ENCODE measurements at regions not wholly inside any gene's neighbourhood (a gene's known extent, or its start where the extent isn't known, plus 50 kb on each side); places are given as distances from the start of the nearest gene placed in this dataset.

GRCh38 chr9:1253064-1253979 lies 203.2 kb downstream of the DMRT2 start:
- no peaks in the 10 kb centered on the region for H3K27me3 ChIP-seq (ENCODE audit: insufficient read depth)
- no peaks in the 10 kb centered on the region for H3F3A ChIP-seq (replicated peaks; ENCODE audit: low read depth)
- Mint-ChIP-seq H3K9me3 (no peaks in the 10 kb centered on the region), H3K27me3 (ENCODE audit: insufficient read depth, low read depth, poor library complexity) (no peaks in the 10 kb centered on the region), H3K36me3 (ENCODE audit: low read depth) (no peaks in the 10 kb centered on the region), H3K4me1 (no peaks in the 10 kb centered on the region; the same call in 2 of the 3 replicates), H3K4me3 (no peak overlapping the region), H3K27ac (no peak overlapping the region)
- DNase-seq (ENCODE audit: low spot score) (no peak), ATAC-seq (no peak)
- TF ChIP-seq POLR2AphosphoS5 (IDR thresholded peaks at IDR 0.05; ENCODE audit: low read depth) (no peak), JUNB (IDR thresholded peaks at IDR 0.05; ENCODE audit: unreplicated experiment) (no peak), EZH2 (IDR thresholded peaks at IDR 0.05; ENCODE audit: low read depth, unreplicated experiment) (no peak), ZNF331 (CRISPR knock-in tag; IDR thresholded peaks at IDR 0.05; ENCODE audit: low read depth) (no peak), NANOG (IDR thresholded peaks at IDR 0.05; ENCODE audit: borderline replicate concordance) (no peak), EZH2phosphoT487 (IDR thresholded peaks at IDR 0.05; ENCODE audit: unreplicated experiment) (no peak), STAT1 (IDR thresholded peaks at IDR 0.05; ENCODE audit: unreplicated experiment) (no peak), CTCF (conservative IDR thresholded peaks at IDR 0.05; ENCODE audit: low read depth in 2 of 2) (no peak), ZNF114 (CRISPR knock-in tag; IDR thresholded peaks at IDR 0.05) (no peak), CREB1 (CRISPR knock-in tag; IDR thresholded peaks at IDR 0.05; ENCODE audit: low read depth) (no peak), ETS1 (IDR thresholded peaks at IDR 0.05) (no peak)
- TF ChIP-seq, protein P1, sequence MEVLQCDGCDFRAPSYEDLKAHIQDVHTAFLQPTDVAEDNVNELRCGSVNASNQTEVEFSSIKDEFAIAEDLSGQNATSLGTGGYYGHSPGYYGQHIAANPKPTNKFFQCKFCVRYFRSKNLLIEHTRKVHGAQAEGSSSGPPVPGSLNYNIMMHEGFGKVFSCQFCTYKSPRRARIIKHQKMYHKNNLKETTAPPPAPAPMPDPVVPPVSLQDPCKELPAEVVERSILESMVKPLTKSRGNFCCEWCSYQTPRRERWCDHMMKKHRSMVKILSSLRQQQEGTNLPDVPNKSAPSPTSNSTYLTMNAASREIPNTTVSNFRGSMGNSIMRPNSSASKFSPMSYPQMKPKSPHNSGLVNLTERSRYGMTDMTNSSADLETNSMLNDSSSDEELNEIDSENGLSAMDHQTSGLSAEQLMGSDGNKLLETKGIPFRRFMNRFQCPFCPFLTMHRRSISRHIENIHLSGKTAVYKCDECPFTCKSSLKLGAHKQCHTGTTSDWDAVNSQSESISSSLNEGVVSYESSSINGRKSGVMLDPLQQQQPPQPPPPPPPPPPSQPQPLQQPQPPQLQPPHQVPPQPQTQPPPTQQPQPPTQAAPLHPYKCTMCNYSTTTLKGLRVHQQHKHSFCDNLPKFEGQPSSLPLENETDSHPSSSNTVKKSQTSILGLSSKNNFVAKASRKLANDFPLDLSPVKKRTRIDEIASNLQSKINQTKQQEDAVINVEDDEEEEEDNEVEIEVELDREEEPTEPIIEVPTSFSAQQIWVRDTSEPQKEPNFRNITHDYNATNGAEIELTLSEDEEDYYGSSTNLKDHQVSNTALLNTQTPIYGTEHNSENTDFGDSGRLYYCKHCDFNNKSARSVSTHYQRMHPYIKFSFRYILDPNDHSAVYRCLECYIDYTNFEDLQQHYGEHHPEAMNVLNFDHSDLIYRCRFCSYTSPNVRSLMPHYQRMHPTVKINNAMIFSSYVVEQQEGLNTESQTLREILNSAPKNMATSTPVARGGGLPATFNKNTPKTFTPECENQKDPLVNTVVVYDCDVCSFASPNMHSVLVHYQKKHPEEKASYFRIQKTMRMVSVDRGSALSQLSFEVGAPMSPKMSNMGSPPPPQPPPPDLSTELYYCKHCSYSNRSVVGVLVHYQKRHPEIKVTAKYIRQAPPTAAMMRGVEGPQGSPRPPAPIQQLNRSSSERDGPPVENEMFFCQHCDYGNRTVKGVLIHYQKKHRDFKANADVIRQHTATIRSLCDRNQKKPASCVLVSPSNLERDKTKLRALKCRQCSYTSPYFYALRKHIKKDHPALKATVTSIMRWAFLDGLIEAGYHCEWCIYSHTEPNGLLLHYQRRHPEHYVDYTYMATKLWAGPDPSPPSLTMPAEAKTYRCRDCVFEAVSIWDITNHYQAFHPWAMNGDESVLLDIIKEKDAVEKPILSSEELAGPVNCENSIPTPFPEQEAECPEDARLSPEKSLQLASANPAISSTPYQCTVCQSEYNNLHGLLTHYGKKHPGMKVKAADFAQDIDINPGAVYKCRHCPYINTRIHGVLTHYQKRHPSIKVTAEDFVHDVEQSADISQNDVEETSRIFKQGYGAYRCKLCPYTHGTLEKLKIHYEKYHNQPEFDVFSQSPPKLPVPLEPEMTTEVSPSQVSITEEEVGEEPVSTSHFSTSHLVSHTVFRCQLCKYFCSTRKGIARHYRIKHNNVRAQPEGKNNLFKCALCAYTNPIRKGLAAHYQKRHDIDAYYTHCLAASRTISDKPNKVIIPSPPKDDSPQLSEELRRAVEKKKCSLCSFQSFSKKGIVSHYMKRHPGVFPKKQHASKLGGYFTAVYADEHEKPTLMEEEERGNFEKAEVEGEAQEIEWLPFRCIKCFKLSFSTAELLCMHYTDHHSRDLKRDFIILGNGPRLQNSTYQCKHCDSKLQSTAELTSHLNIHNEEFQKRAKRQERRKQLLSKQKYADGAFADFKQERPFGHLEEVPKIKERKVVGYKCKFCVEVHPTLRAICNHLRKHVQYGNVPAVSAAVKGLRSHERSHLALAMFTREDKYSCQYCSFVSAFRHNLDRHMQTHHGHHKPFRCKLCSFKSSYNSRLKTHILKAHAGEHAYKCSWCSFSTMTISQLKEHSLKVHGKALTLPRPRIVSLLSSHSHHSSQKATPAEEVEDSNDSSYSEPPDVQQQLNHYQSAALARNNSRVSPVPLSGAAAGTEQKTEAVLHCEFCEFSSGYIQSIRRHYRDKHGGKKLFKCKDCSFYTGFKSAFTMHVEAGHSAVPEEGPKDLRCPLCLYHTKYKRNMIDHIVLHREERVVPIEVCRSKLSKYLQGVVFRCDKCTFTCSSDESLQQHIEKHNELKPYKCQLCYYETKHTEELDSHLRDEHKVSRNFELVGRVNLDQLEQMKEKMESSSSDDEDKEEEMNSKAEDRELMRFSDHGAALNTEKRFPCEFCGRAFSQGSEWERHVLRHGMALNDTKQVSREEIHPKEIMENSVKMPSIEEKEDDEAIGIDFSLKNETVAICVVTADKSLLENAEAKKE (CRISPR knock-in tag; IDR thresholded peaks at IDR 0.05), result no peak
- TF ChIP-seq, protein P2, sequence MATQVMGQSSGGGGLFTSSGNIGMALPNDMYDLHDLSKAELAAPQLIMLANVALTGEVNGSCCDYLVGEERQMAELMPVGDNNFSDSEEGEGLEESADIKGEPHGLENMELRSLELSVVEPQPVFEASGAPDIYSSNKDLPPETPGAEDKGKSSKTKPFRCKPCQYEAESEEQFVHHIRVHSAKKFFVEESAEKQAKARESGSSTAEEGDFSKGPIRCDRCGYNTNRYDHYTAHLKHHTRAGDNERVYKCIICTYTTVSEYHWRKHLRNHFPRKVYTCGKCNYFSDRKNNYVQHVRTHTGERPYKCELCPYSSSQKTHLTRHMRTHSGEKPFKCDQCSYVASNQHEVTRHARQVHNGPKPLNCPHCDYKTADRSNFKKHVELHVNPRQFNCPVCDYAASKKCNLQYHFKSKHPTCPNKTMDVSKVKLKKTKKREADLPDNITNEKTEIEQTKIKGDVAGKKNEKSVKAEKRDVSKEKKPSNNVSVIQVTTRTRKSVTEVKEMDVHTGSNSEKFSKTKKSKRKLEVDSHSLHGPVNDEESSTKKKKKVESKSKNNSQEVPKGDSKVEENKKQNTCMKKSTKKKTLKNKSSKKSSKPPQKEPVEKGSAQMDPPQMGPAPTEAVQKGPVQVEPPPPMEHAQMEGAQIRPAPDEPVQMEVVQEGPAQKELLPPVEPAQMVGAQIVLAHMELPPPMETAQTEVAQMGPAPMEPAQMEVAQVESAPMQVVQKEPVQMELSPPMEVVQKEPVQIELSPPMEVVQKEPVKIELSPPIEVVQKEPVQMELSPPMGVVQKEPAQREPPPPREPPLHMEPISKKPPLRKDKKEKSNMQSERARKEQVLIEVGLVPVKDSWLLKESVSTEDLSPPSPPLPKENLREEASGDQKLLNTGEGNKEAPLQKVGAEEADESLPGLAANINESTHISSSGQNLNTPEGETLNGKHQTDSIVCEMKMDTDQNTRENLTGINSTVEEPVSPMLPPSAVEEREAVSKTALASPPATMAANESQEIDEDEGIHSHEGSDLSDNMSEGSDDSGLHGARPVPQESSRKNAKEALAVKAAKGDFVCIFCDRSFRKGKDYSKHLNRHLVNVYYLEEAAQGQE (IDR thresholded peaks at IDR 0.05; ENCODE audit: unreplicated experiment), result no peak
- H4K20me1 ChIP-seq (replicated peaks; ENCODE audit: insufficient read depth), result 0 out of 2 replicates have a peak, but pooled peaks cover 4% of the 10 kb centered on the region
- H3K4me1 ChIP-seq (ENCODE audit: insufficient read depth), result no peaks in the 10 kb centered on the region
- H2AFZ ChIP-seq, result no peak overlapping the region
- H3K4me2 ChIP-seq, result no peak overlapping the region
- H3K79me2 ChIP-seq (replicated peaks; ENCODE audit: insufficient read depth), result no peaks in the 10 kb centered on the region
- no peaks in the 10 kb centered on the region for H3K9me2 ChIP-seq (ENCODE audit: insufficient read depth)
- H3K27ac ChIP-seq (ENCODE audit: low read depth), result no peak overlapping the region
- H3K36me3 ChIP-seq (ENCODE audit: insufficient read depth), result no peaks in the 10 kb centered on the region
- H3K4me3 ChIP-seq, result no peak overlapping the region

Data from GM23338 (cell line).